ENCODE measurements at regions not wholly inside any gene's neighbourhood (a gene's known extent, or its start where the extent isn't known, plus 50 kb on each side); places are given as distances from the start of the nearest gene placed in this dataset.

DNA sequence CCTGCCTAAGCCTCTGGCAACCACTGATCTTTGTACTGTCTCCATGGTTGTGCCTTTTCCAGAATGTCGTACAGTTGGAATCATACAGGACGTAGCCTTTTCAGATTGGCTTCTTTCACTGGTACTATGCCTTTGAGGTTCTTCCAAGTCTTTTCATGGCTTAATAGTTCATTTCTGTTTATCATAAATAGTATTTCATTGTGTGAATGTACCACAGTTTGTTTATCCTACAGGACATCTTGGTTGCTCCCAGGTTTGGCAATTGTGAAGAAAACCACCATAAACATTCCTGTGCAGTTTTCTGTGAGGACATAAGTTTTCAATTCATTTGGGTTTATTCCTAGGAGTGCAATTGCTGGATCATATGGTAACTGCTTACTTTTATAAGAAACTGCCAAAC lies 190.6 kb upstream of the RAB4A start:
- TF ChIP-seq TAF1 (conservative IDR thresholded peaks at IDR 0.05) (no peak), ATF3 (IDR thresholded peaks at IDR 0.05) (no peak)
- TF ChIP-seq, protein P1, sequence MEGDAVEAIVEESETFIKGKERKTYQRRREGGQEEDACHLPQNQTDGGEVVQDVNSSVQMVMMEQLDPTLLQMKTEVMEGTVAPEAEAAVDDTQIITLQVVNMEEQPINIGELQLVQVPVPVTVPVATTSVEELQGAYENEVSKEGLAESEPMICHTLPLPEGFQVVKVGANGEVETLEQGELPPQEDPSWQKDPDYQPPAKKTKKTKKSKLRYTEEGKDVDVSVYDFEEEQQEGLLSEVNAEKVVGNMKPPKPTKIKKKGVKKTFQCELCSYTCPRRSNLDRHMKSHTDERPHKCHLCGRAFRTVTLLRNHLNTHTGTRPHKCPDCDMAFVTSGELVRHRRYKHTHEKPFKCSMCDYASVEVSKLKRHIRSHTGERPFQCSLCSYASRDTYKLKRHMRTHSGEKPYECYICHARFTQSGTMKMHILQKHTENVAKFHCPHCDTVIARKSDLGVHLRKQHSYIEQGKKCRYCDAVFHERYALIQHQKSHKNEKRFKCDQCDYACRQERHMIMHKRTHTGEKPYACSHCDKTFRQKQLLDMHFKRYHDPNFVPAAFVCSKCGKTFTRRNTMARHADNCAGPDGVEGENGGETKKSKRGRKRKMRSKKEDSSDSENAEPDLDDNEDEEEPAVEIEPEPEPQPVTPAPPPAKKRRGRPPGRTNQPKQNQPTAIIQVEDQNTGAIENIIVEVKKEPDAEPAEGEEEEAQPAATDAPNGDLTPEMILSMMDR (IDR thresholded peaks at IDR 0.05; ENCODE audit: low read depth, low read length, missing input control), result no peak

Data from liver (tissue), 3 donors.